ENCODE measurements at regions not wholly inside any gene's neighbourhood (a gene's known extent, or its start where the extent isn't known, plus 50 kb on each side); places are given as distances from the start of the nearest gene placed in this dataset.

DNA sequence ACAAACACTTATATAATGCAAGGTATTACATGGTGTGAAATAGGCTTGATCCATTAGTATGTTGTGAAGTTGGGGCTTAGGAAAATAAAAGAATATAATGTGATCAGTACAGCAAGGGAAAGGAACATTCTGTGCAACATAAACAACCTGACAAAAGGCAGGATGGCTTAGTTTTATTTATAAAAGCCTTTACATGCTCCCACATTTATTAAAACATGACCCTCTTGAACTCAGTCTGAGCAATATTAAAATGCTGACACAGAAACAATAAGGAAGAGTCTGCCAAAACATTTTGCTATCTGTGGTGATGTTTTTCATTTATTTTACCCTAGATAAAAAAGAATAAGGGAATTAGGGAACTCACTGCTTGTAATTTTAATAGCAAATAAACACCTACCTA is 519.7 kb downstream of the PCDH7 start:
- peaks cover 12 to 15% of the 10 kb centered on the region in 2 experiments for H3K4me1 Mint-ChIP-seq

More for the DNA sequence above, 519.7 kb downstream of the PCDH7 start:
- H3K9me3 Mint-ChIP-seq: peaks cover 0 to 6% of the 10 kb centered on the region in 2 experiments; a peak in 3 of 5 replicates
- no peak overlapping the region for H3K18ac ChIP-seq (ENCODE audit: insufficient read length, low read depth, low read length)
- H3K27me3 Mint-ChIP-seq (ENCODE audit: low read depth): no peaks in the 10 kb centered on the region
- H3K4me2 ChIP-seq (ENCODE audit: insufficient read depth, insufficient read length, low read length): no peak overlapping the region
- no peak overlapping the region for H3K14ac ChIP-seq (ENCODE audit: insufficient read depth, low read length)
- no peaks in the 10 kb centered on the region for H3K79me2 ChIP-seq (ENCODE audit: insufficient read depth, low read length)
- H3K23ac ChIP-seq (ENCODE audit: insufficient read length, low read depth, low read length): no peak overlapping the region
- H3K36me3 Mint-ChIP-seq (ENCODE audit: insufficient read depth in 1 of 3, low read depth in 3 of 3): peaks cover 4 to 8% (median 5%) of the 10 kb centered on the region in 3 experiments; a peak in 6 of 7 replicates
- no peak overlapping the region for H3K27ac ChIP-seq (ENCODE audit: insufficient read length, low read depth, low read length)
- no peak overlapping the region for H2BK5ac ChIP-seq (ENCODE audit: insufficient read length, low read length)
- no peak overlapping the region for H2BK120ac ChIP-seq (ENCODE audit: low read depth, low read length, poor library complexity, severe bottlenecking)
- no peak overlapping the region for H2BK15ac ChIP-seq (ENCODE audit: low read depth, low read length)
- no peaks in the 10 kb centered on the region for H3K27me3 ChIP-seq (ENCODE audit: insufficient read depth, low read length)
- no peak overlapping the region for H2AK5ac ChIP-seq (ENCODE audit: insufficient read length, low read length)
- no peak overlapping the region for H4K8ac ChIP-seq (replicated peaks; ENCODE audit: insufficient read length, low read depth, low read length)
- DNase-seq: no peak
- no peak overlapping the region for H2BK12ac ChIP-seq (ENCODE audit: insufficient read length, low read depth, low read length)
- H3K9ac ChIP-seq (ENCODE audit: extremely low read depth, insufficient read length, low read length): no peak overlapping the region
- H3K23me2 ChIP-seq (ENCODE audit: insufficient read length, low read depth, low read length, poor library complexity, severe bottlenecking): no peaks in the 10 kb centered on the region
- no peak overlapping the region for H3K27ac Mint-ChIP-seq
- H4K20me1 ChIP-seq (ENCODE audit: control insufficient read depth, insufficient read depth, insufficient read length): no peaks in the 10 kb centered on the region
- H3K79me1 ChIP-seq (ENCODE audit: insufficient read depth, low read depth, low read length, poor library complexity, severe bottlenecking): no peaks in the 10 kb centered on the region
- no peak overlapping the region for H2BK20ac ChIP-seq (ENCODE audit: low read depth, low read length, poor library complexity, severe bottlenecking)
- no peak overlapping the region for H4K91ac ChIP-seq (ENCODE audit: insufficient read length, low read depth, low read length)
- TF ChIP-seq, protein P1, sequence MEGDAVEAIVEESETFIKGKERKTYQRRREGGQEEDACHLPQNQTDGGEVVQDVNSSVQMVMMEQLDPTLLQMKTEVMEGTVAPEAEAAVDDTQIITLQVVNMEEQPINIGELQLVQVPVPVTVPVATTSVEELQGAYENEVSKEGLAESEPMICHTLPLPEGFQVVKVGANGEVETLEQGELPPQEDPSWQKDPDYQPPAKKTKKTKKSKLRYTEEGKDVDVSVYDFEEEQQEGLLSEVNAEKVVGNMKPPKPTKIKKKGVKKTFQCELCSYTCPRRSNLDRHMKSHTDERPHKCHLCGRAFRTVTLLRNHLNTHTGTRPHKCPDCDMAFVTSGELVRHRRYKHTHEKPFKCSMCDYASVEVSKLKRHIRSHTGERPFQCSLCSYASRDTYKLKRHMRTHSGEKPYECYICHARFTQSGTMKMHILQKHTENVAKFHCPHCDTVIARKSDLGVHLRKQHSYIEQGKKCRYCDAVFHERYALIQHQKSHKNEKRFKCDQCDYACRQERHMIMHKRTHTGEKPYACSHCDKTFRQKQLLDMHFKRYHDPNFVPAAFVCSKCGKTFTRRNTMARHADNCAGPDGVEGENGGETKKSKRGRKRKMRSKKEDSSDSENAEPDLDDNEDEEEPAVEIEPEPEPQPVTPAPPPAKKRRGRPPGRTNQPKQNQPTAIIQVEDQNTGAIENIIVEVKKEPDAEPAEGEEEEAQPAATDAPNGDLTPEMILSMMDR (conservative IDR thresholded peaks at IDR 0.05): no peak
- H3T11ph ChIP-seq (ENCODE audit: low read length): no peak overlapping the region
- H4K5ac ChIP-seq (ENCODE audit: insufficient read length, low read depth, low read length): no peak overlapping the region
- no peaks in the 10 kb centered on the region for H3K9me3 ChIP-seq (ENCODE audit: control insufficient read depth, low read depth, low read length)
- H3K4me1 ChIP-seq (ENCODE audit: insufficient read depth, low read length): peaks cover 4% of the 10 kb centered on the region; the same call in 1 of the 2 replicates
- H3K56ac ChIP-seq (ENCODE audit: insufficient read length, low read depth, low read length): no peak overlapping the region
- H3K4ac ChIP-seq (ENCODE audit: low read depth, low read length): no peak overlapping the region
- no peak overlapping the region for H3K4me3 Mint-ChIP-seq
- H2AFZ ChIP-seq (ENCODE audit: low read length): no peak overlapping the region

Data from H9 (cell line).